ENCODE measurements at regions not wholly inside any gene's neighbourhood (a gene's known extent, or its start where the extent isn't known, plus 50 kb on each side); places are given as distances from the start of the nearest gene placed in this dataset.
"Not testable (repeated sequence)": the region's sequence is repeated elsewhere in the genome, so short reads cannot be mapped to it uniquely, and the experiment has no call there.

GRCh38 chr19:37303591-37304171, 67.2 kb upstream of the ZNF527 start:
- H3K4me3 ChIP-seq (ENCODE audit: low read depth, low read length) = peak overlapping the region; percentile 34

DNA sequence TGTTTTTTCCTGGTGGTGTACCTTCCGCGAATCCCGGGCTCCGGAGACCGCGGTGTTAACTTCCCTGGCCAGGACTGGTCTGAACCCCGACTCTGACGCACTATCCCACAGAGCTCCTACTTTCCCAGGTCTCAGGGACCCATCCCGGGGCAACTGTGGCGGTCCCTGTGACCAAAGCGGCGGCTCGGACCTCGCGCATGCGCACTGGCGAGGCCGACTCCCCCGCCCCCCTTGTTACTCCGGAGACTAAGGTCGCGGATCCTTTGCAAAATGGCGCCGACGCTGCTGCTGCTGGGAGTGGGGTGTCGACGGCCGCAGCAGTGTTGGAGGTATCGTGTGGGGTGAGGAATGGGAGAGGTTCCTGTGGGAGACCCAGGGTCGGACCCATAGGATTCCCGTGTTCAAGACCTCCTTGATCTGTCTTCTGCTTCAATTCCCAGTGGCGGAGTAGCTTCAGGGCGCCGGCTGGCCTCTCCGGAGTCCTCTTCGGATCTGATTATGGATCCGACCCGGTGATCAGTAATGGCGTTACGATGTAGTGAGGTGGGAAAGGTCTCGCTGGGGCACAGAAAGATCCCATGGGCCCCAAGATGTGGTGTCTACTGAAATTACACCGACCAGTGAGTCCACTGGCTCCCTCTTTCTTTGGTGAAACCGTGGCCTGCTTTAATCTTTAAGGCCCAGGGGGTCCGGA, 66.6 kb upstream of the ZNF527 start:
- H3K4me3 ChIP-seq (ENCODE audit: low read depth, low read length) = peak overlapping the region; percentile 34

DNA sequence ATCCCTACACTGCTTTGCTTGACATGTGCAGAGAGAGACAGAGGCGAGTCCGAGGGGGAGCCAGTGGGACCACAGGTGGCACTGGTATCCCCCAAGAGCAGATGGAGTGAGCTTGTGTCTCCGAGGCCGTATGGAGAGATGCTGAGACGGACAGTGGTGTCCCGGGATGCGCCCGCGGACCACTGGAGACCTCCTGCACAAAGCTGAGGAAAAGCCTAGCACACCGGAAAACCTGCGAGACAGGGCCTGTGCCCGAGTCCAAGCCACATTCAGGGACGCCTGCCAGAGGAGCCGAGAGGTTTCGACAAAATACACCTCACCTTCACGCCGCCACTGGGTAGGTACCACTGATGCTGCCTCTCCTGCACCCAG, 66.0 kb upstream of the ZNF527 start:
- no peak overlapping the region for H3K4me3 ChIP-seq (ENCODE audit: low read depth, low read length)

DNA sequence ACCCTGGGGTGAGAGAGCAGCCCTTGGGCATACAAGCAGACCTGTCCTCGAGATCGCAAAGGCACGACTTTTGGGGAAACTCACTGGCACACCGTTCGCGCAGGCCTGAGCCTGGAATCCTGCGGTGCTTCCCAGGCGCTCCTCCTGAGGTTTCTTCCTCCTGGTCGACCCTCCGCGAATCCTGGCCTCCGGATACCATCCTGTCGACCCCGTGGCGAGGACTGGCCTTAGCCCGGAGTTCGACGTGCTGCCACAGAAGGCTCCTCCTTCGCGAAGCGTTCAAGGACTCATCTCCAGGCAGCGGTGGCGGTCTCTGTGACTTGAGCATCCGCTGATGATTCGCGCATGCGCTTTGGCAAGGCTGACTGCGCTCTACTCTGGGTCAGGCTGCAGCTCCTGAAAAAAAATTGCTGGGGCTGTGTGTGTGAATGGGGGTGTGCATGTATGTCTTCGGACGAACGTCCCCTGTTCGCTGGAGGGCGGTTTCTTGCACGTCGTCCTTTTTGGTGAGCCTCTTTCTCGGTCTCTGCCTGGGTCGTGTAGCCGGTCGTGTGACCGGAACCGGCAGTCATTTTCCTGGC, 64.4 kb upstream of the ZNF527 start:
- H3K4me3 ChIP-seq (ENCODE audit: low read depth, low read length) = no peak overlapping the region

DNA sequence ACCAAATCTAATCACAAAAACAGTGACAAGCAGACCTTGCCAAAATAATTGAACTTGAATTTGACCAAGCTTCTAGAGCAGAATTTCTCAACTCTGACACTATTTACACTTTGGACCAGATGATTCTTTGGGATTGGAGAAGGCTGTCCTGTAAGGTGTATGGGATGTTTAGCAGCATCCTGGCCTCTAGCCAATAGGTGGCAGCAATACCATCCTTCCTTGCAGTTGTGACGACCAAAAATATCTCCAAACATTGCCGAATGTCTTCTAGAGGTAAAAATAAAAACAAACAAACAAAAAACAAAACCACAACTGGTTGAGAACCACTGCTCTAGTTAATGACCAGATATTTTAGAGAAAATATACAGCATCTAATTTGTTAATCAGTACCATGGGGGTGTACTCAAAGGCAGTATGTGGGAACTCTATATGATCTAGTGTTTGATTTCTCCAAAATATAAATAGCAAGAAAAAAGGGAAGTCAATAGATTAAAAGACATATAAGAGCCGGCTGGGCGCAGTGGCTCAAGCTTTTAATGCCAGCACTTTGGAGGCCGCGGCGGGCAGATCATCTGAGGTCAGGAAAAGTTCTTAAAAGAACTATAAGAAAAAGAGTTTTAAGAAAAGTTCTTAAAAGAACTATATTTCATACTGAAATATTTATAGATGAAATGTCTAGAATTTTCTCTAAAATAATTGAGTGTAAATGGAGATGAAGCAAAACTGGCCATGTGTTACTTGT, 60.9 kb upstream of the ZNF527 start:
- H3K4me3 ChIP-seq (ENCODE audit: low read depth, low read length) = no peak overlapping the region

DNA sequence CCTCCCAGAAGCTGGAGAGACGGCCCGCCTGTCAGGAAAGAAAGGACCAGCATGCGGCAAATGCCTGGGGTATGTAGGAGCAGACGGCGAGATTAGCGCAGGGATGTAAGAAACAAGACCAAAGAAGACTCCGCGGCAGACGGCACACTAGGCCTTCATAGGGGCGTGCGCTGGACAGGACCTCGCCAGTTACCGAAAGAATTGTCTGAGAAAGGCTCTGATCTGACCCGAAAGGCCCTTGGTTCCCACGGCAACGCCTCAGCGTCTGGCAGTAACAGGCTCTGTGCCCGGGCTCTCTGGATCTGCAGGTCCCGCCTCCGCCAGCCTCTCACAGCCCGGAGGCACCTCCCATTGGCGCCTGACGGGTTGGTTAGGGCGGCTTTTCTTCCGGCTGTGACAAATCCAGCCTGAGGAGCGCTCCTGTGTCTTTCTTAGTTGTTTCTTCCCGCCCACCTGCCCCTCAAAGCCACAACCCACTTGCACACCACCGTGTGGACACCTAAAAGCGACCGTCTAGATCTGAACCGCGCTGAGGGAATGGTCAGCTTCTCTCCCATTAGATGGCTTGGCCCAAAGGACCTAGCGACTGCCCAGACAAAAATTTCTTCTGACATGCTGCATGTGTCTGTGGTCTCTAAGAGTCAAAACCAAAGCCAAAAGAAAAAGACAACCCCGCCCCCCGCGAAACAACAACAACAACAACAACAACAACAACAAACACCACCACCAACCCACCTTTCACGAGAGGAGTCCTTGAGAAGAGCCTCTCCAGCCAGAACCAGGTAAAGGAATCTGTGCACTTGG, 58.2 kb upstream of the ZNF527 start:
- peak overlapping the region; percentile 38 for H3K4me3 ChIP-seq (ENCODE audit: low read depth, low read length)

GRCh38 chr19:37313335-37313627, 57.6 kb upstream of the ZNF527 start:
- no peak overlapping the region for H3K4me3 ChIP-seq (ENCODE audit: low read depth, low read length)

- H3K4me3 ChIP-seq (ENCODE audit: low read depth, low read length) = peak overlapping the region; percentile 97
Observed at GRCh38 chr19:37317403-37318209, 53.3 kb upstream of the ZNF527 start.

DNA sequence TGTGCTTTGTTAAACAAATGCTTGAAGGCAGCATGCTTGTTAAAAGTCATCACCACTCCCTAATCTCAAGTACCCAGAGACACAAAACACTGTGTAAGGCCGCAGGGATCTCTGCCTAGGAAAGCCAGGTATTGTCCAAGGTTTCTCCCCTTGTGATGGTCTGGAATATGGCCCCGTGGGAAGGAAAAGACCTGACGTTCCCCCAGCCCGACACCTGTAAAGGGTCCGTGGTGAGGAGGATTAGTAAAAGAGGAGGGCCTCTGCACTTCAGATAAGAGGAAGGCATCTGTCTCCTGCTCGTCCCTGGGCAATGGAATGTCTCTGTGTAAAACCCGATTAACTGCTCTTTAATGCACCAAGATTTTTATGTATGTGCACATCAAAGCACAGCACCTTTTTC, 49.9 kb upstream of the ZNF527 start:
- not testable (repeated sequence) for H3K4me3 ChIP-seq (ENCODE audit: low read depth, low read length)
